ENCODE measurements at regions not wholly inside any gene's neighbourhood (a gene's known extent, or its start where the extent isn't known, plus 50 kb on each side); places are given as distances from the start of the nearest gene placed in this dataset.

DNA sequence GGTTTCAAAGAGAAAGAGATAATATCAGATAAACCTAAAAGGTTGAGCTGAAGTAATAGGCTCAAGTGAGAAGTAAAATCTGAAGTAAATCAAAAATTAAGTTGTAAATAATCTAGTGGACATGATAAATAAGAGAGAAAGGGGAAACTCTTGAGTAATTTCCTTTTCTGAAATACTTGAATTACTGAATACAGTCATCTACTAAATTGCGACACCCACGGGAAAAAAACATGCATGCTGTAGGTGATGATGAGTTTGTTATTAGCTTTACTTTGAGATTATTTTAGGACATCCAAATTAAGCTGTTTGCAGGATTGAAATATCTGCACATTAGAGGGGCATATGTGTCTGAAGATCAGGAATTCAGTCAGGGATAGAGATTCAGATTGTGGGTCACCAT, 50.0 kb upstream of the CARD18 start:
- Mint-ChIP-seq H3K9me3 (no peaks in the 10 kb centered on the region), H3K36me3 (ENCODE audit: insufficient read depth) (no peaks in the 10 kb centered on the region), H3K27me3 (peaks cover 32% of the 10 kb centered on the region), H3K4me1 (no peaks in the 10 kb centered on the region), H3K4me3 (no peak overlapping the region), H3K27ac (ENCODE audit: low read depth) (no peak overlapping the region)
- DNase-seq (ENCODE audit: low spot score in 2 of 2) (no peak), ATAC-seq (replicated peaks; ENCODE audit: extremely low read depth, poor library complexity, severe bottlenecking) (no peak)
